Vagina (tissue), 2 donors: ENCODE measurements at regions not wholly inside any gene's neighbourhood (a gene's known extent, or its start where the extent isn't known, plus 50 kb on each side); places are given as distances from the start of the nearest gene placed in this dataset.

Experiments used
- POLR2A ChIP-seq, 2 donors: fragments of 450-650 bp; IDR thresholded peaks; one replicate each; pipeline ENCODE4 v1.6.1; 2017; ENCODE audit warnings: antibody characterized with exemption in 2 of 2, mild to moderate bottlenecking in 2 of 2, moderate library complexity in 2 of 2
- TF ChIP-seq, protein P1 (sequence below), 3 experiments: fragments of 450-650 bp in 2 of 3; fragments of 200-600 bp in 1 of 3; sonication (generic) in 1 of 3; IDR thresholded peaks; one replicate each; pipeline ENCODE4 v1.5.1; 2017 to 2019; ENCODE audit warnings: antibody characterized with exemption in 3 of 3, mild to moderate bottlenecking in 2 of 3, moderate library complexity in 2 of 3

DNA sequence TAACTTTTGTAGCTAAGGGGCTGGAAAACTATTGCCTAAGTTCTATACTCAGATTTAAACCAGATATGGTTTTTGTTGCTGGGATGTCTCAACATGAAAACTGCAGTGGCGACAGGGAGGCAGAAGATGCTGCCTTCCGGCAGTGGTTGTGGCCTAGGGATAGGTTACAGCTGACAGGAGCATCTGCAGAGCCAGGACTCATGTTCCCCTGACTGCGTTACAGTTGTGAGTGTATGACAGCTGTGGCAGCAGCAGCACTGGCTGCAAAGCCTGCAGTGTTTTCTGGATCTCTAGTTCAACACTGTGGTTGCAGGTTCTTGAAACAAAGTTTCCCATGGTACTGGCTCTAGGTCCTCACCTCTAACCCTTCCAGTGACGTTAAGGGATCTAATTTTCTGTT is 498.8 kb upstream of the CDH18 start:
- TF ChIP-seq, protein P1, sequence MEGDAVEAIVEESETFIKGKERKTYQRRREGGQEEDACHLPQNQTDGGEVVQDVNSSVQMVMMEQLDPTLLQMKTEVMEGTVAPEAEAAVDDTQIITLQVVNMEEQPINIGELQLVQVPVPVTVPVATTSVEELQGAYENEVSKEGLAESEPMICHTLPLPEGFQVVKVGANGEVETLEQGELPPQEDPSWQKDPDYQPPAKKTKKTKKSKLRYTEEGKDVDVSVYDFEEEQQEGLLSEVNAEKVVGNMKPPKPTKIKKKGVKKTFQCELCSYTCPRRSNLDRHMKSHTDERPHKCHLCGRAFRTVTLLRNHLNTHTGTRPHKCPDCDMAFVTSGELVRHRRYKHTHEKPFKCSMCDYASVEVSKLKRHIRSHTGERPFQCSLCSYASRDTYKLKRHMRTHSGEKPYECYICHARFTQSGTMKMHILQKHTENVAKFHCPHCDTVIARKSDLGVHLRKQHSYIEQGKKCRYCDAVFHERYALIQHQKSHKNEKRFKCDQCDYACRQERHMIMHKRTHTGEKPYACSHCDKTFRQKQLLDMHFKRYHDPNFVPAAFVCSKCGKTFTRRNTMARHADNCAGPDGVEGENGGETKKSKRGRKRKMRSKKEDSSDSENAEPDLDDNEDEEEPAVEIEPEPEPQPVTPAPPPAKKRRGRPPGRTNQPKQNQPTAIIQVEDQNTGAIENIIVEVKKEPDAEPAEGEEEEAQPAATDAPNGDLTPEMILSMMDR (IDR thresholded peaks at IDR 0.05), result no peak
- no peak for TF ChIP-seq POLR2A (IDR thresholded peaks at IDR 0.05)
